Activated CD8-positive, alpha-beta memory T cell treated with anti-CD3 and anti-CD28 coated beads, Interleukin-2, amount 50 U/mL, for 1 hour (primary cell): ENCODE measurements at regions not wholly inside any gene's neighbourhood (a gene's known extent, or its start where the extent isn't known, plus 50 kb on each side); places are given as distances from the start of the nearest gene placed in this dataset.

Source experiments
- DNase-seq: peaks from one replicate; pipeline ENCODE4 v3.0.0-alpha.2; 2020; ENCODE audit errors: extremely low read depth

DNA sequence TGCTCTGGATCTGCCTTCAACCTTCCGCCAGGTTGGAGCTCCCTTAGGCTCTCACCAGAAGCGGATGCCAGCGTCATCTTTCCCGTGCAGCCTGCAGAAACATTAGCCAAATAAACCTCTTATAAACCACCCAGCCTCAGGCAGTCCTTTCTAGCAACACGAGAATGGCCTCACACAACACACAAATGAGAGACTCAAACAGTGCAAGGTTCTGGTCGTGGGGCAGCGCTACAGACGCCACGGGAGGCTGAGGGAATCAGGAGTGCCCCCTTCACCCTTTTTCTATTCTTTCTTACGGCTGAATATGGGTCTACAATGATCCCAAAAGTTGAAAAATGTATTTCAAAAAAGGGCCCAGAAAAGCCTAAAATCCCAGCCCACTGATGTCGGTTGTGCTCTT, 96.4 kb downstream of the FOXL3 start:
- no peak for DNase-seq

DNA sequence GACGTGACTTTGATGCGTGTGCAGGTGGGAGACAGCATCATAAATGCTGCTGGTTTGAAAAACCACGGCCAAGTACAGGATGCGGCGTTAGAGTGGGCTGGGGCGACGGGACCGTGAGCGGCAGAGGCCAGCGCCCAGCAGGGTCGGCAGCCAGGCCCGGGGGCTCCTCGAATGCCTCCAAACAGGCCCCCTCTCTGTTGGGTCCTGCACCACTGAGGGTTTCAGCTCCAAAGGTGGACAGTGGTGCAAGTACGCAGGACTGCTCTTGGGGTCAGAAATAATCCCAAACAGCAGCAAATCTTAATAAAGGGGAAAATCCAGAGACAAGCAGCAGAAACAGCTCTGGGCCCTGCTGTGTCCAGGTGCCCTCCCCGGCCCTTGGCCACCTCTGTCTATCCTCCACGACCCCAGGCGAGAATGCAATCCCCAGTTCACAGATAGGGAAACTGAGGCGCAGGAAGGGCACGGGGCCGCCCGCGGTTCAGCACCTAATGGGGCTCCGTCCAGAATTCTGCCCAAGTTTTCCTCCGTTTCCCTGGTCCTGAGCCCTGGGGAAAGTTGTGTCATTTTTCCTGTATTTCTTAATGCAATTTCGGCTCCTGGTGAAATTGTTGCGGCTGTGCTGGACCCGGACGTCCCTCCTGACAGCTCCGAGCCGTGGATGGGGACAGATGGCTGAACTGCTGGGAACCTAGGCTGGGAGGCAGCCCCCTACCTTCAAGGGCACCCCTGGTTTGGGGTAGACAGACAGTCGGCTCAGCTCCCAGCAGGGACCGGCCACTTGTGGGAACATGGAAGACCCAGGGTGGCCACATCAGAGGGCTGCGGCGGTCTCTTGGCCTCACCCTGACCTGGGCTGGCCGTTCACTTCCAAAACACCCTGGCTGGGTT, 97.4 kb downstream of the FOXL3 start:
- DNase-seq: no peak

DNA sequence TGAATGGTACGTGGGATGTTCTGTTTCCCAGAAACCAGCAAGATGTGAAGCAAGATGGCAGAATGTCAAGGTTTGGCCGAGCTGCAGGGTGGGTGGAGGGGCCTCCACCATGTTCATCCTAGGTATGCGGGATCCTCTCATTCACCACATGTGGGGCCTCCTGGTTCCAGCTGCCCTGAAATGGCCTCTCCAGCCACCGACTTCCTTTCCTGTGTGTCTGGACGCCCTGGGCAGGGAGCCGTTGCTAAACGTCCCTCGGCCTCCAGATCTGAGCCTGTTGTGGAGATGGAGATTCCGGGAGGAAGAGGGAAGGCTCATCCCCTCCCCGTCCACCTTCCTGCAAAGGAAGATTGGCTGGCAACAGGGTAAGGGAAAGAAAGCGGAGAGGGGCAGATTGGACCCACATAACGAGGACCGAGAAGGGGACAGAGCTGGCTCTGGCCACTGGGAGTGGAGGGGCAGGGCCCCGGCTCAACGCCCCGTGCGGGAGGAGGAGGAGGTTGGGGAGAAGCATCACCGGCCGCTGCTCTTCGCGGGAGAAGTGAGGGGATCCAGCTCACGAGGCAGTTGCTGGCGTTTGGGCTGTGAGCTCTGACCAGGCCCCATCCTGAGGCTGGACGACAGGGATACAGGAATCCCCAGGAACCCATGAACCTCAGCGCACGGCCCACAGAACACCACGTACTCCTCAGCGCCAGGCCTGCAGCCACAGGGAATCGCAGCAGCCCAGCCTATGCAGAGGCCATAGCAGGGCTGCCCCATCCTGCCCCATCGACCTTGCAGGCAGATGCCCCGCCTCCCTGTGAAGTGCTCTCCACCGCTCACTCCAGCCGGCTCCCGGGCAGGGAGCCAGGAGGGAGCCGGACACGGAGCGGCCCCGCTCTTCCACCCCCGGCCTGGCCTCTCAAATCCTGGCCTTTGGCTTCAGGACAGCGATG, 98.3 kb downstream of the FOXL3 start:
- DNase-seq: no peak

DNA sequence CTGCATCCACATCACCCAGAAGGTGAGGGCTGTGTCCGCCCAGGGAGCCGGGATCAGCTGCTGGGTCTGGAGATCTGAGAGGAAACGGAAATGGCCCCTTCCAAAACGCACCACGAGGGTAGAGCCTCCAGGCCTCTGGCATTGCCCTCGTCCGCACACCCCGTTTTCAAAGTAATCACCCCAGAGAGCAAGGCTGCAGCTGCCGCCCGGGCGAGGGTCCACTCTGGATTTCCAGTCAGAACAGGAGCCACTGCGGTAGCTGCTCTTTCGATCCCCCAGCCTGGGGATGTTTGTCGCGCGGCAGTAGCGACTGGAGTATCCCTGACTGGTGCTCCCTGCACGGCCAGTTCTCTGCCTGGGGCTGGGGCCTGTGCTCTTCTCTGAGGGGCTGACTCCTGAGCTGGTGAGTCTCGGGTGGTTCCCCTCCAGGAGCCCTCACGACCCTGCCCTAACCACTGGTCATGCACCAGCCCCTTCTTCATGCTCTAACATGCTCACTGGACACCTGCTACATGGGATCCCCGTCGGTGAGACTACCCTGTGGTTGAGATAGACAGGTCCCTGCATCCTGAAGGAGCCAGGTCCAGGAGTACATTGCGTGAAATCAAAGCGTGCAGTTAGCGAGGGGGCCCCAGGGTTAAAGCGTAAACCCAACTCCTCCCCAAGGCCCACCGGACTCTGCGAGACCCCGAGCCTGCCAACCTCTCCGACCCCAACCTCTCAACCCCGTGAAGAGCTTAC, 99.2 kb downstream of the FOXL3 start:
- no peak for DNase-seq

DNA sequence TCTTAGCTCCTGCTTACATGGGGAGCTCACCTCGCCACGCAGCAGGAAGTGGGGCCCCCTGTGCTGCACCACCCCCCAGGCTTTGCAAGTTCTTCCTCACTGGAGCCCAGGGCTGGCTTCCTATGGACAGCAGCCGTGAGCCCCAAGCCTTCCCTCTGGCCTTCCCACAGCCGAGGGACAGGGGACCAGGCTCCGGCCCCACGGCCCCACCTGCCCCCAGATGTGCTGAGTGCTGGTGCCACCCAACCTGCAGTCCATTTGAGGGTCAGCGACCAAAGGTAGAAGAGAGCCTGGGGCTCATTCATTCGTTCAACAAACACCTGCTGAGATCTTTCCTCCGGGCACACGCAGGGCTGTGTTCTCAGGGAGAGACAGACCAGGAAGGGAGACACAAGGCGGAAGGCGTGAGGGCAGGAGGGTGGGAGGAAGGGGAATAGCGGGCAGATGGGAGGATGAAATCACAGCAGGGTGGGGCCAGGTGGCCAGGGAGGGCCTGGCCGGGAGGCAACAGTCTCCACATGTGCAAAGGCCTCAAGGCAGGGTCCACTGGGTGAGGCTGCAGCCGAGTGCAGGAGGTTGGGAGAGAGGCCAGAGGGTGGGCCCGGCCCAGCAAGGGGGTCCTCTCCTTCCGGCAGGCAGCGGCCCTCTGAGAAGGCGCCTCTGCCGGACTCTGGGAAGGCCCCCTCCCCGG, 100.1 kb downstream of the FOXL3 start:
- DNase-seq: no peak

DNA sequence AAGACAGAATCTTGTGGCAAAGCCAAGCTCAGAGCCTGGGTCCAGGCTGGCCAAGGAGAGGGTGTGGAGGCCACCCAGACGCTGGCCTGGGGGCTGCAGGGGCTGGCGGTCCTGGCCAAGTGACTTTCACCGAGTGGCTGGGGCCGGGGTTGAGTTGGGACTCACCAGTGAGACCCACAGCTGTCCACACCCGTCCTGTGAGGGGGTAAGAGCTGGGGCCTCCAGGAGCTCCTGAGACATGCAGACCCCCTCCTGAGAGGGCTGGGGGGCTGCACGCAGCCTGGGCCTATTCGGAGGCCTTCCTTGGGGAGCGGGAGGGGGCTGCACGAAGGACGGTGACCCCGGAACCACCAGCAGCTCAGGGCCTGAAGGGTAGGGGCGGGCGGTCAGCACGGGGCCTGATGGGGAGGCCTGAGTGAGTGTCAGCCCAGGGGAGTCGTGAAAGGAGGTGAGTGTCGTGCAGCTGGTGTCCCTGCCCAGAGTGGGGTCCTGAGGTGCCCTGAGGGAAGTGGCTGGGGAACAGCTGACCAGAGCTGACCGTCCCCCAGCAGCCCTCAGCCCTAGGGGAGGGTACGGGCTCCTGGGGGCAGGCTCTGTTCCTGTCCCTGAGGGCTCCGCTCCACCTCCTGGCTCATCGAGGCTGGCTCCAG, 100.9 kb downstream of the FOXL3 start:
- DNase-seq: no peak

DNA sequence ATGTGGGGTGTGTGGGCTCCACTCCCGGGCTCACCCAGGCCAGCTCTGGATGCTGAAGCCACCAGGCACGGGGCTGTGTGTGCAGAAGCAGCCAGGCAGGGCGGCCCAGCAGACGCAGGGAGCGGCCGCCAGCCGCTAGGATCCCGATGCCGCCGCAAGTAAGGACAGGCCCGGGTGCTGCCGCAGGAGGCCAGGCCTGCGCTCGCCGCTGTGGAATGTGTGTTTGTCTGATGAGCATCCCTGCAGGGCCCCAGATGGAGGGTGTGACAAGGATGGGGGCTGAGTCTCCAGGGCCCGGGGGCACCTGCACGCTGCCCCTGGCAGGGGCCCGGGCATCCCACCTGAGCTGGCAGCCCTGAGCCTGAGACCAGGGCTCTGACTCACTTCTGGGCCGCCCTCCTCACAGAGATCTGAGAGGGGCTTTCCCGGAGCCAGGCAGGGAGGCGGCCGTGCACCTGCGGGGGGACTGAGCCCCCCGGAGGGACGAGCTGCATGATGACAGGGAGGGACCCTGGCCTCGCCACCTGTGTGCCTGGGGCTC, 101.5 kb downstream of the FOXL3 start:
- no peak for DNase-seq

DNA sequence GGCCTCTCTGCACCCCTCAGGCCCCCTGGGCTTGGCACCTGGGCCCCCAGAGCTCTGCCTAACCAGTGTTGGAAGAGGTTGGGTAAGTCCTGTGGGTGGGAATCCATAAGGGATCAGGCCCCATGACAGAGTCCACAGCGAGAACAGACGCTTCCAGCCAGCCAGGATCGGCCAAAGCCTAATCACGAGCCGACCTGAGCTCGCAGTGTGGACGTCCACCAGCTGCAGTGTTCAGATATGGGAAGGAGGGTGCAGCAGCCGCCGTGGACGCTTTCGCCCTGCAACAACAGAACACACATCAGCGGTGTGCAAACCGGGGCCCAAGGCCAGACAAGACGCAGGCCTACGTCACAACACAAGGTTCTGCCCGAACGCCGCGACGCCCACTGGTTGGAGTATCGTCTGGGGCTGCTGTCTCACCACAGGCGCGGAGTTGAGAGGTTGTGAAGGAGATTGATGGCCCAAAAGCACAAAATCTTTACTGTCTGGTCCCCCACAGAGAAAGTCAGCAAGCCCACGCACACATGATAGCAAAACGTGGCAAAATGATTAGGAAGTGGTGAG, 102.1 kb downstream of the FOXL3 start:
- no peak for DNase-seq

DNA sequence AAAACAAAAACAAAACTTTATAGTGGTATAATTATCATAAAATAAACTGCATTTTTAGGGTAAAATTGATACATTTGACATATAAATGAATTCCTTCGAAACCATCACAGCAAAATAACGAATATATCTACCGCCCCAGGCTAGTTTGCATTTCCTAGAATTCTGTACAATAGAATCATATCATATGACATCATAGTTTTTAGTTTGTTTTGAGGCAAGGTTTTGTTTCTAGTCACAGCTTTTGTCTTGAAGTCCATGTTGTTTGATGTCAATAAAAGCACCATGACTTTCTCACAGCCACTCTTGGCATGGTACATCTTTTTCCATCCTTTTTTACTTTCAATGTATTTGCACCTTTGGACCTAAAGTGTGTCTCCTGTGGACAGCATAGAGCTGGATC, 102.9 kb downstream of the FOXL3 start:
- no peak for DNase-seq

DNA sequence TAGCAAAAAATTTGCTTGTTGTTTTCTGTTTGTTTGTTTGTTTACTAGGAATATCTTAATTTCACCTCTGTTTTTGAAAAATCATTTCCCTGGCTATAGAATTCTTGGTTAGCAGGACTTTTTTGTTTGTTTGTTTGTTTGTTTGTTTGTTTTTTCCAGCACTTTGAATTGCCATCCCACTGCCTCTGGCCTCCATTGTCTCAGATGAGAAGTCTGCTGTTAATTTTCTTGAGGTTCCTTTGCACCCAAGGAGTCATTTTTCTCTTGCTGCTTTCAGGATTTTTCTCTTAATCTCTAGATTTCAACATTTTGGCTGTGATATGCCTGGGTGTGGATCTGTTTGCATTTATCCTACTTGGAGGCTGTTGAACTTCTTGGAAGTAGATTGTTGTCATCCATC, 105.7 kb downstream of the FOXL3 start:
- no peak for DNase-seq

DNA sequence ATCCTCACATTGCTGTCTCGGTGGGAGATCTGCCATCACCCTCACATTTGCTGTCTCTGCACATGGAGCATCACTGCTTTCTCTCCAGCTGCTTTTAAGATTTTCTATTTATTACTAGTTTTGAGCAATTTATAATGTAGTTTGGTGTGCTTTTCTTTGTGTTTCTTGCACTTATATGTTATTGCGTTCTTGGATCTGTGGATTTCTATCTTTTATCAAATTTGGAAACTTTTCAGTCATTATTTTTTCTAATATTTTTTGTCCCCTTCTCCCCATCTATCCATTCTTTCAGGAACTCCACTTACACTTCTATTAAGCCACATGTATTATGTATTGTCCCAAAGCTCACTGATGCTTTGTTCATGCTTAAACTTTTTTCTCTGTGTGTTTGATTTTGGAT, 108.9 kb downstream of the FOXL3 start:
- DNase-seq: no peak

DNA sequence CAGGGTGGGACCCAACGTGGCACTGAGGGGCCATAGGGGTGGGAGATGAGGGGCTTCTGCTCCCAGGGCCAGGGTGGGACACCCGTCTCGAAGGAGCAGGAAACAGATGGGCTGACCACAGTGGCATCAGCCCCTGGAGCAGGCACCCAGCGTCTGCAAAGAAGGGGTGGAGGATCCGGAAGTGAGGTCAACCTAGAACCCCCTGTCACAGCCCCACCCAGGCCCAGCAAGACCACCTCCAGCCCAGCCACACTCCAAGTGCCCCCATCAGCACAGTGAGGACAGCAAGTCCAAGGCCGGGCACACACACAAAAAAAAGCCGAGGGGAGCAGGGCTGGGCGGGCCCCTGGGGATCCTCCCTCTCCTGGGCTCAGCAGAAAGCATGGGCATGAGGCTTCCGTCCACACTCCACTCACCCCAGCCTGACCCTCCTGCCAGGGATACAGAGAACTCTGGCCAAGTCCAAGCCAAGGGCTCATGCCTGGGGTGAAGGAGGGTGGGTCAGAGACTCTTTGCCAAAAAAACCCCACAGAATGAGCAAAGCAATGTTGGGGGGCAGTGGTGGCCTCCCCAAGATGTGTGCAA, 111.0 kb downstream of the FOXL3 start:
- no peak for DNase-seq

DNA sequence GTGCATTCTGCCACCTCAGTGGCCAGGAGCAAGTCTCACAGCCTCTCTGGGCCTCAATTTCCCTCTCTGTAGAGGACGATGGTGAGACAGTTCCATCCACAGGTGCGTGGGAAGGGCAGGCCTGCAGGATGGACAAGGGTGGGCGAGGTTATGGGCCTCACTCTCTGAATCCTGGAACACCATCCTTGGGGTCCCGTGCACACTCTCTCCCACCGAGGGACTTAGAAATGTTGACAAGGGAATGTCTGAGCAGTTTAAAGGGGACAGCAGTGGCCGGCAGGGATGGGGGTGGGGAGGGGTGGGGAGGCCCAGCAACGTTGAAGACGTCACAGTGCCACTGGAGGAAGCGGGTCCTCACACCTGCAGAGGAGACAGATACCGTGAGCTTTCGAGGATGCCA, 111.5 kb downstream of the FOXL3 start:
- DNase-seq: no peak

DNA sequence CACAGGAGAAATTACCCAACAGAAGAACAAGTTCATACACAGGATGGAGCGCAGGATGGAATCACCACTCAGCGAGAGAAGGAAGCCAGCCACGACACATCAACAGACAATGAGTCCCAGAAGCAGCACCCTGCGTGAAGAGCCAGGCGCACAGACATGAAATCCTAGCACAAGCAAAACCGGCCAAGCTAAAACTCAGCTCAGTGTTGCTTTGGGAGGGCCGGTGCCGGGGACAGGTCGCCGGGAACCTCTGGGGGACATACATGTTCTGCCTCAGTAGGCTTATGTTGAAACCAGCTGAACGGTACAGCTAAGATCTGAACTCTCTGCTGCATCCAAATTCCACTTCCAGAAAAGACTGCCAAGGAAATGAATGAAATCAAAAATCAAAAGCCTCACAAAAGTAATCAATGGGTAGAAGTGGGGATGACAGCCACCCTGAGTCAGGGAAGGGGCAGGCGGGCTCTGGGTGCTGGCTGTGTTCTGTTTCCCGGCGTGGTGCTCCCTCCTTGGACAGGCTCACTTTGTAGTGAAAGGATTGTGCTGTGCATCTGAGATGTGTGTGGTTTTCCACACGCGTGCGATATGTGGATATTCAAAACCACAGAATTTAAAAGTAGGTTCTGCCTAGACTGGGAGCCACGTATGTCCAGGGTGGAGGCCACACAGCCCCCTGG, 114.7 kb downstream of the PDGFA start:
- DNase-seq: no peak

DNA sequence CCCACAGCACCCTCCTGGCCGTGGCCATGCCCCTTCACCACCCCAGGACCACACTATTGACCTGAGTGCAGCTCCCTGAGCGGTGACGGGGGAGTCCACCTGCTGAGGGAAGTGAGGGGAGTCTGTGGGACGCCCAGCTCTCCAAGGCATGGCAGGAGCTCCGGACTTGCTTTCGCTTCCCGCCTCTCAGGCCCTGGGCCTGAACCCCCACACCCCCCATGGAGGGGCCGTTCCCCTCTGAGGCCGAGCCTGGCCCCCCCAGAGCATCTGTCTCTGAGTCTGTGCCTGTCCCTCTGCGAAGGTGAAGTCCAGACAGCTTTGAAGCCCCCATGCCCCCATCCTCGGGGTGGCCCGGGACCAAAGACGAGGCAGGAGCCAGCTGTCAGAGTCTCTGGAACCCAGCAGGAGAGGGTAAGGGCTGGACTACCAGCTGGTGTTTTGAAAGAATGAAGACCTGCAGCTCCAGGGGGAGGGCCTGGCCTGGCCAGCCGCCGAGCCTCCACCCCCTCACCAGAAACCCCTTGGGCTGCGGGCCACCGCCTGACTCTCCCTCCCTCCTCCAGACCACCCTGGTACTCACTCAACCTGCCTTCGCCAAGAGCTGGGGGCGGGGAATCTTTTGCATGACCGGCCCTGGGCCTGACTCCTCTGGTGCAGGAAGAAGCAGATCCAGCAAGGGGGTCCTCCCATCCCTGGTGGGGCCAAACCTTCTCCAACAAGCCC, 114.0 kb downstream of the PDGFA start:
- DNase-seq: no peak

DNA sequence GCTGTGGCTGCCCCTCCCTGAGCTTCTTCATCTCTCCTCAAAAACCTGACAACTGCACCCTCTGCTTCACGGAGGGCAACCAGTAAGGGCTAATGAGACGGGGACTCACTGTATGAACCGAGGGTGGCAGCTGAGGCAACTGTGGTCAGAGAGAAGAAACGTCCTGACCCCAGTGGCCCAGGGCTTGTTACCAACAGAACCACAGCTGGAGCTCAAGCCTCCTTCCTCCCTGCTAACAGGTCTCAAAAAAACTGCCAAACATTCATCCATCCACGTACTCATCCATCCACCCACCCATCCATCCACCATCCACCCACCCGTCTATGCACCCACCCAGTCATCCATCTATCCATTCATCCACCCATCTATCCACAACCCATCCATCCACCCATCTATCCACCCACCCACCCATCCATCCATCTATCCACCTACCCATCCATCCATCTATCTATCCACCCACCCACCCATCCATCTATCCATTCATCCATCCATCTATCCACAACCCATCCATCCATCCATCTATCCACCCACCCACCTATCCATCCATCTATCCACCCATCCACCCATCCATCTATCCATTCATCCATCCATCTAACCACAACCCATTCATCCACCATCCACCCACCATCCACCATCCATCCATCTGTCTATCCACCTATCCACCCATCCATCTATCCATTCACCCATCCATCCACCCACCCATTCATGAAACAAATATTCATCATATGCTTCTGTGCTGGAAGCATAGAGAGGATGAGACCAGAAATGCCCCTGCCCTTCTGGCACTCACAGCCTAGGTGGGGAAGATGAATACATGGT, 111.7 kb downstream of the PDGFA start:
- DNase-seq: no peak

DNA sequence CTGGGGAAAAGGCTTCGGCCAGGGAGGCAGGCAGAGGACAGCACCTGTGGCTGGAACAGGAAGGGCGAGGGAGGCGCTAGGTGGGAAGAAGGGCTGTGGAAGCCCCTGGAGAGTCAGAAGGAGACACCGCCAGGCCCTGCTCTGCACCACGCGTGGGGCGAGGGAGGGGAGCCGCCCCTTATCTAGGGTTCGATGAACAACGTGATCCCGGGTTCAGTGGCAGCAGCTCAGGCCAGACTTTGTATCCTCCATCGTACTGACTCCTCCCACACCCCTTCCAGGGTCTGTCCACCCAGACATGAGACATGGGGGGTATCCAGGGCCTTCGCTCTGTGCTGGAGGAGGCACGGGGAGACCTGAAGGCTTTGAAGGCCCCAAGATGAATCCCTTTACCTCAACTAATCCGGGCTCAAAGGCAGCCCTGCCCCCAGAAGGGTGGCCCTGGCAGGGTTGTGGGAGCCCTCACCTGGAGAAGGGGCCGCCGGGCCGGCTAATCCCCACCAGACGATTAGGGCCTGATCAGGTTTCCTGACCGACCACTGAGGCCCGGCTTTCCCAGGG, 110.8 kb downstream of the PDGFA start:
- DNase-seq: no peak
